ENCODE measurements at regions not wholly inside any gene's neighbourhood (a gene's known extent, or its start where the extent isn't known, plus 50 kb on each side); places are given as distances from the start of the nearest gene placed in this dataset.

GRCh38 chr1:200231787-200232231 lies 178.0 kb downstream of the ZNF281 start:
- in situ Hi-C loops (cut with HindIII; ENCODE audit: low sequenced_read_pairs) = no loop called here
- DNase-seq (ENCODE audit: low spot score) = no peak

- in situ Hi-C loops (cut with HindIII; ENCODE audit: low sequenced_read_pairs) = no loop called here
- no peak for DNase-seq (ENCODE audit: low spot score)
Measured at GRCh38 chr1:200230671-200231070, 179.2 kb downstream of the ZNF281 start.

- DNase-seq (ENCODE audit: low spot score) = no peak
- in situ Hi-C loops (cut with HindIII; ENCODE audit: low sequenced_read_pairs) = no loop called here
Measured at GRCh38 chr1:200228486-200228885, 181.3 kb downstream of the ZNF281 start.

- no peak for DNase-seq (ENCODE audit: low spot score)
- in situ Hi-C loops (cut with HindIII; ENCODE audit: low sequenced_read_pairs) = no loop called here
Measured at GRCh38 chr1:200228081-200228480, 181.8 kb downstream of the ZNF281 start.

Data from G401 (cell line).